OCI-LY7 (cell line): ENCODE measurements at regions not wholly inside any gene's neighbourhood (a gene's known extent, or its start where the extent isn't known, plus 50 kb on each side); places are given as distances from the start of the nearest gene placed in this dataset.

Experiments used
- BruUV-seq: library from RNA; stranded (reverse); fragments of 400-500 nt; replicated peaks from 2 replicates; lab custom pipeline; 2021; lab: Mats Ljungman, UMichigan
- CTCF ChIA-PET: fragments of 300-600 bp; sonication (Branson Sonifier 250); formaldehyde crosslinking; loops from one replicate; lab custom pipeline; 2022; ENCODE audit warnings: antibody characterized with exemption; ENCODE audit not compliant: unreplicated experiment; lab: Charles Lee
- POLR2A ChIA-PET: fragments of 300-600 bp; sonication (Branson Sonifier 250); formaldehyde crosslinking; loops from one replicate; lab custom pipeline; 2022; ENCODE audit warnings: antibody characterized with exemption; lab: Charles Lee
- DNase-seq: peaks from one replicate; pipeline ENCODE4 v3.0.0-alpha.2; 2015; ENCODE audit warnings: low spot score
- H2AFZ ChIP-seq: fragments of 200-600 bp; sonication (generic), shearing (Covaris generic); 2 replicates; pipeline ENCODE4 v1.6.1; 2014; ENCODE audit warnings: mild to moderate bottlenecking, antibody characterized with exemption, low read length, moderate library complexity
- H3K27ac ChIP-seq: fragments of 200-600 bp; sonication (generic); 2 replicates; pipeline ENCODE4 v1.5.1; 2014; ENCODE audit warnings: mixed run types, low read depth, mild to moderate bottlenecking, moderate library complexity, low read length, inconsistent platforms; ENCODE audit not compliant: poor library complexity, severe bottlenecking
- H3K36me3 ChIP-seq: fragments of 200-600 bp; sonication (generic); 2 replicates; pipeline ENCODE4 v1.6.1; 2014; ENCODE audit warnings: mild to moderate bottlenecking, antibody characterized with exemption, low read length, moderate library complexity, mixed read lengths; ENCODE audit not compliant: insufficient read depth
- H3K4me1 ChIP-seq: fragments of 200-600 bp; sonication (generic); 2 replicates; pipeline ENCODE4 v1.5.1; 2014; ENCODE audit warnings: mild to moderate bottlenecking, low read length; ENCODE audit not compliant: insufficient read depth, poor library complexity, severe bottlenecking
- H3K4me2 ChIP-seq: fragments of 200-600 bp; sonication (generic); 2 replicates; pipeline ENCODE4 v1.6.1; 2014; ENCODE audit warnings: mild to moderate bottlenecking, low read length
- H3K4me3 ChIP-seq: fragments of 200-600 bp; sonication (generic); 2 replicates; pipeline ENCODE4 v1.5.1; 2014; ENCODE audit warnings: mild to moderate bottlenecking, low read depth, low read length; ENCODE audit not compliant: poor library complexity, severe bottlenecking
- H3K79me2 ChIP-seq: fragments of 200-600 bp; sonication (generic); 2 replicates; pipeline ENCODE4 v1.6.1; 2016; ENCODE audit warnings: low read depth, mild to moderate bottlenecking, low read length, moderate library complexity, mixed read lengths; ENCODE audit not compliant: insufficient read depth
- H3K9me2 ChIP-seq: fragments of 200-600 bp; sonication (generic); 2 replicates; pipeline ENCODE4 v1.6.1; 2016; ENCODE audit warnings: mild to moderate bottlenecking, low read length, mixed read lengths; ENCODE audit not compliant: insufficient read depth
- H3K9me3 ChIP-seq: fragments of 200-600 bp; sonication (generic); 2 replicates; pipeline ENCODE4 v1.6.1; 2014; ENCODE audit warnings: mild to moderate bottlenecking, mixed run types, low read length, mixed read lengths
- H4K20me1 ChIP-seq: fragments of 200-600 bp; sonication (generic); 2 replicates; pipeline ENCODE4 v1.6.1; 2014; ENCODE audit warnings: mild to moderate bottlenecking, antibody characterized with exemption, low read length, moderate library complexity, mixed read lengths; ENCODE audit not compliant: insufficient read depth
- EZH2phosphoT487 ChIP-seq: fragments of 200-600 bp; sonication (generic); IDR thresholded peaks from 2 replicates; pipeline ENCODE4 v1.6.1; 2018; ENCODE audit warnings: low read depth, borderline replicate concordance, mild to moderate bottlenecking, mixed run types, antibody characterized with exemption, low read length, moderate library complexity, mixed read lengths
- intact Hi-C: fragments of 100-400 bp; cut with micrococcal nuclease; formaldehyde crosslinking; loops from one replicate; pipeline ENCODE4 v1.10.0; 2022; ENCODE audit not compliant: unreplicated experiment
- TF ChIP-seq, protein P1 (sequence below): fragments of 200-600 bp; sonication (generic); conservative IDR thresholded peaks from 2 replicates; pipeline ENCODE4 v1.5.1; 2014; ENCODE audit warnings: mild to moderate bottlenecking, antibody characterized with exemption, low read length, moderate library complexity, mixed read lengths

GRCh38 chr16:86368261-86368660, 142.1 kb upstream of the FOXF1 start:
- H3K4me3 ChIP-seq = no peak overlapping the region
- H2AFZ ChIP-seq = no peak overlapping the region
- no peaks in the 10 kb centered on the region for H4K20me1 ChIP-seq
- H3K36me3 ChIP-seq = no peaks in the 10 kb centered on the region
- H3K4me2 ChIP-seq = no peak overlapping the region
- H3K79me2 ChIP-seq = no peaks in the 10 kb centered on the region
- H3K9me3 ChIP-seq = no peaks in the 10 kb centered on the region
- no peak for DNase-seq
- H3K9me2 ChIP-seq = no peaks in the 10 kb centered on the region
- BruUV-seq = no TSS peak
- intact Hi-C loops = no loop called here
- CTCF ChIA-PET = no interaction called here
- H3K4me1 ChIP-seq = no peaks in the 10 kb centered on the region
- POLR2A ChIA-PET = no interaction called here
- no peak for TF ChIP-seq EZH2phosphoT487
- TF ChIP-seq, protein P1, sequence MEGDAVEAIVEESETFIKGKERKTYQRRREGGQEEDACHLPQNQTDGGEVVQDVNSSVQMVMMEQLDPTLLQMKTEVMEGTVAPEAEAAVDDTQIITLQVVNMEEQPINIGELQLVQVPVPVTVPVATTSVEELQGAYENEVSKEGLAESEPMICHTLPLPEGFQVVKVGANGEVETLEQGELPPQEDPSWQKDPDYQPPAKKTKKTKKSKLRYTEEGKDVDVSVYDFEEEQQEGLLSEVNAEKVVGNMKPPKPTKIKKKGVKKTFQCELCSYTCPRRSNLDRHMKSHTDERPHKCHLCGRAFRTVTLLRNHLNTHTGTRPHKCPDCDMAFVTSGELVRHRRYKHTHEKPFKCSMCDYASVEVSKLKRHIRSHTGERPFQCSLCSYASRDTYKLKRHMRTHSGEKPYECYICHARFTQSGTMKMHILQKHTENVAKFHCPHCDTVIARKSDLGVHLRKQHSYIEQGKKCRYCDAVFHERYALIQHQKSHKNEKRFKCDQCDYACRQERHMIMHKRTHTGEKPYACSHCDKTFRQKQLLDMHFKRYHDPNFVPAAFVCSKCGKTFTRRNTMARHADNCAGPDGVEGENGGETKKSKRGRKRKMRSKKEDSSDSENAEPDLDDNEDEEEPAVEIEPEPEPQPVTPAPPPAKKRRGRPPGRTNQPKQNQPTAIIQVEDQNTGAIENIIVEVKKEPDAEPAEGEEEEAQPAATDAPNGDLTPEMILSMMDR = no peak
- H3K27ac ChIP-seq = no peak overlapping the region

DNA sequence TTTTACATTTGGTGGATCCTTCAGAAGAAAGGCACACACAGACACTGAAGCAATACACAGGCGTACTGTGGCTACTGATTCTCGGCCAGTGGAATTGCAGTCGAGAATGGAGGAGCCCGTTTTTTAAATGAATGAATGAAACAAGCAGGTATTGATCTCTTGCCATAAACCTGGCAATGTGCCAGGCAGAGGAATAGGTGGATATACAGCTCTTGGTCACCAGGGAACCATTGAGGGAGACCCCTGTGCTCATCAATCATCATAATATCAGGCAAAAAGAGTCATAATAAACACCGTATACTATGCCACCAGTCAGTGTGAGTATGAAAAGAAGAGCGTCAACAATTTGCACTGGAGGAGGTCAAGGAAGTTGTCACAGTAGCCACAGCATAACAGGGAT, 140.3 kb upstream of the FOXF1 start:
- intact Hi-C loops = no loop called here
- ChIA-PET CTCF (no interaction called here), POLR2A (no interaction called here)
- no peak for DNase-seq
- Histone ChIP-seq H4K20me1 (no peaks in the 10 kb centered on the region), H3K4me1 (no peaks in the 10 kb centered on the region), H3K4me3 (no peak overlapping the region), H2AFZ (no peak overlapping the region), H3K36me3 (no peaks in the 10 kb centered on the region), H3K4me2 (no peak overlapping the region), H3K27ac (no peak overlapping the region), H3K79me2 (no peaks in the 10 kb centered on the region), H3K9me2 (no peaks in the 10 kb centered on the region), H3K9me3 (no peaks in the 10 kb centered on the region)
- TF ChIP-seq, protein P1 = no peak
- TF ChIP-seq EZH2phosphoT487 = no peak
- BruUV-seq = no TSS peak

- Histone ChIP-seq H4K20me1 (no peaks in the 10 kb centered on the region), H2AFZ (no peak overlapping the region), H3K79me2 (no peaks in the 10 kb centered on the region), H3K9me3 (no peaks in the 10 kb centered on the region), H3K36me3 (no peaks in the 10 kb centered on the region), H3K4me2 (no peak overlapping the region), H3K4me3 (no peak overlapping the region), H3K4me1 (no peaks in the 10 kb centered on the region), H3K9me2 (no peaks in the 10 kb centered on the region), H3K27ac (no peak overlapping the region)
- intact Hi-C loops = no loop called here
- CTCF ChIA-PET = no interaction called here
- no TSS peak for BruUV-seq
- POLR2A ChIA-PET = no interaction called here
- TF ChIP-seq EZH2phosphoT487 = no peak
- no peak for DNase-seq
These were observed 139.1 kb upstream of the FOXF1 start for GRCh38 chr16:86371083-86371803.
